GM11168 (cell line): ENCODE measurements at regions not wholly inside any gene's neighbourhood (a gene's known extent, or its start where the extent isn't known, plus 50 kb on each side); places are given as distances from the start of the nearest gene placed in this dataset.

ENCODE experiments used
- in situ Hi-C: fragments of 300-500 bp; cut with MboI; formaldehyde crosslinking; loops from one replicate; pipeline ENCODE4 v1.12.0; 2022; ENCODE audit warnings: low sequenced_read_pairs; ENCODE audit not compliant: unreplicated experiment

- in situ Hi-C loops, result no loop called here
Observed at GRCh38 chr9:14478175-14479162, 164.5 kb upstream of the NFIB start.

GRCh38 chr9:14471041-14471440 is 157.1 kb upstream of the NFIB start:
- in situ Hi-C loops, result no loop called here

- in situ Hi-C loops, result loop anchor here (10.0 kb wide), 1 partner anchor 297 kb away; no protein-coding TSS in a partner anchor
Observed at GRCh38 chr9:14467675-14468374, 153.9 kb upstream of the NFIB start.

- in situ Hi-C loops, result loop anchor here (10.0 kb wide), 1 partner anchor 298 kb away; no protein-coding TSS in a partner anchor
Observed at GRCh38 chr9:14466828-14467227, 152.9 kb upstream of the NFIB start.

- in situ Hi-C loops, result loop anchor here (10.0 kb wide), 1 partner anchor 298 kb away; no protein-coding TSS in a partner anchor
Observed at GRCh38 chr9:14466429-14466818, 152.5 kb upstream of the NFIB start.

- in situ Hi-C loops, result loop anchor here (10.0 kb wide), 1 partner anchor 302 kb away; no protein-coding TSS in a partner anchor
Observed at GRCh38 chr9:14462950-14463349, 149.0 kb upstream of the NFIB start.

GRCh38 chr9:14455243-14455642 is 141.3 kb upstream of the NFIB start:
- in situ Hi-C loops, result no loop called here

GRCh38 chr9:14453286-14453685 is 139.3 kb upstream of the NFIB start:
- in situ Hi-C loops, result no loop called here

- in situ Hi-C loops, result no loop called here
Observed at GRCh38 chr9:14452539-14452938, 138.6 kb upstream of the NFIB start.

- in situ Hi-C loops, result no loop called here
Observed at GRCh38 chr9:14451949-14452348, 138.0 kb upstream of the NFIB start.

GRCh38 chr9:14447103-14447502 is 133.2 kb upstream of the NFIB start:
- in situ Hi-C loops, result no loop called here

GRCh38 chr9:14445946-14446345 is 132.0 kb upstream of the NFIB start:
- in situ Hi-C loops, result no loop called here

GRCh38 chr9:14442956-14443355 is 129.0 kb upstream of the NFIB start:
- in situ Hi-C loops, result no loop called here

- in situ Hi-C loops, result no loop called here
Observed at GRCh38 chr9:14441976-14442651, 128.2 kb upstream of the NFIB start.

GRCh38 chr9:14441115-14441514 is 127.2 kb upstream of the NFIB start:
- in situ Hi-C loops, result no loop called here

- in situ Hi-C loops, result no loop called here
Observed at GRCh38 chr9:14440062-14440461, 126.1 kb upstream of the NFIB start.

GRCh38 chr9:14439555-14439954 is 125.6 kb upstream of the NFIB start:
- in situ Hi-C loops, result no loop called here

GRCh38 chr9:14438232-14439021 is 124.5 kb upstream of the NFIB start:
- in situ Hi-C loops, result no loop called here

- in situ Hi-C loops, result no loop called here
Observed at GRCh38 chr9:14437354-14438231, 123.7 kb upstream of the NFIB start.
